ENCODE measurements at regions not wholly inside any gene's neighbourhood (a gene's known extent, or its start where the extent isn't known, plus 50 kb on each side); places are given as distances from the start of the nearest gene placed in this dataset.

GRCh38 chr4:180148737-180149136 is 2094.5 kb upstream of the TENM3 start:
- DNase-seq (ENCODE audit: low spot score) = no peak

DNA sequence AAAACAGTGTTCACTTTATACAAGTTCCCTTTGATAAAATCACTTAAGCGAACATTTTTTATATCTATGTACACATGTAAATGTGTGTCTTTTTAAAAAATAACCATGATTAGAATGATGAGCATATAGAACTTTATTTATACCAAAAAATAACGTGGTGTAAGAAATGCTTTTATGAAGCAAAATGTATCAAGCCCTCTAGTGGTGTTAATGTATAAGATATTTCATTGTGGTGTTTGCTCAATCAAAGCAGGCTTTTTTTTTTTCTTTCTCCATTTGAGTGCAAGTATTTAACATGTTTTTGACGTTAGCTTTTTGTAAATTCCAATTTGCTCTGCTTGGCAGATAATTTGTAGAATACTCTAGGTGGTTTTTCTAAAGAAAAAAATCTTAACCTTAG is 2092.4 kb upstream of the TENM3 start:
- DNase-seq (ENCODE audit: low spot score) = no peak

DNA sequence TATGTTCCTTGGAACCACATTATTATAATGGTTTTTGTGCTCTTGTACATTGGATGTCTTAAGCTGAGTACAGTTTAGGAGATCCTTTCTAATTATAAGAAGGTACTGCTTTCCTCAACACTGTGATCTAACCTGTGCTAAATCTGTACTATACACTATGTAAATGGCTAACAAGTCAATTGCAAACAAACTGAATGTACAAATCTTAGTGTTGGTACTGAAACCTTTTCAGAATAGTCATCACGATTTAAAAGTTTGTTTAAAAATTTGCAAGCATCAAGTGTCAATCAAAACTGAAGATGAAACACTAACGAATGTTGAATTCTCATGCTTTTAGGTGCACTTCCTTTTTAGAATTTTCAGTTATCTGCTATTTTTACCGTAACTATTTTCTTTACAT is 2090.4 kb upstream of the TENM3 start:
- no peak for DNase-seq (ENCODE audit: low spot score)

GRCh38 chr4:180153587-180153986 is 2089.6 kb upstream of the TENM3 start:
- no peak for DNase-seq (ENCODE audit: low spot score)

DNA sequence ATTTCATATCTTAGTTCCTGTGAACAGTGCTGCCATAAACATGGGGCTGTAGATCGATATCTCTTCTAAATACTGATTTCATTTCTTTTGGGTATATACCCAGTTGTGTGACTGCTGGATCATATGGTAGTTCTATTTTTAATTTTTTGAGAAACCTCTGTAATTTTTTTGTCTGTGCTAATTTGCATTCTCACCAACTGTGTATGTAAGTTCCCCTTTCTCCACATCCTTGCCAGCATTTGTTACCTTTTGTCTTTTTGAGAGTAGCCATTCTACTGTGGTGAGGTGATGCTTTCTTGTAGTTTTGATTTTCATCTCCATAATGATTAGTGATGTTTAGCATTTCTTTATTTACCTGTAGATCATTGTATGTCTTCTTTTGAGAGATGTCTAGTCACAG is 2086.5 kb upstream of the TENM3 start:
- no peak for DNase-seq (ENCODE audit: low spot score)

DNA sequence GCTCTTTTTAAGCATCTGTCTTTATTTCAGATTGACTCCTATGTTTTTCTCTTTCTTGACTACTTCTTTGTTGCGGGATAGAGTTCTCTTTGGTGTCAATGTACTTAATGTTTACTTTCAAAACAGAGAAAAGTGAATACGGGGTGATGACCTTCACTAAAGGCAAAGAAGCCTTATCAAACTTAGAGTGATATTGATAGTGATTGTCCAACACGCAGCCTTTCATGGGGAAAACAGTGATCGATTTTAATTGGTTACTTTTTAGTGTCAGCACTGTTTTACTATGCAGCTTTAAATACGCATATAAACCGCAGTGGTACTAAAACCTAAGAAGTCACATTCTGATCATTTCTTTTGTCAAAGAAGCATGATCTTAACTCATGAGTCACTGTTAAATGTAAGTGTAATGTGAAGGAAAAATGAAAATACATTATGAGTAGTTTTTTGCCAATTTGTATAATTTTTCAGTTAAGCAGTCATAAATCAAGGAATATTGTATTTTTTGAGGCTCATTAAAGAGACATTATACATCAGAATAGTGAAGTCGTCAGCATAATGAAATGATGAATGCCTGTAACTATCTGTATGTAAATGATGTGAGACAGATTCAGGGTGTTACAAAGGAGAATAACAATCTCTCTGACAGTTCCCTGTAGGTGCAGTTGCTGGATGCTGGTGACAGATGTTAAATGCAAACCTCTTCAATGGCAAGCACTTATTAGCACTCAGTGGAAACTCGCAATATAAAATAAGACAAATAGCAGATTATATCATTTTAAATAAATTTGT is 2082.8 kb upstream of the TENM3 start:
- no peak for DNase-seq (ENCODE audit: low spot score)

GRCh38 chr4:180164799-180165198 is 2078.4 kb upstream of the TENM3 start:
- DNase-seq (ENCODE audit: low spot score) = no peak

GRCh38 chr4:180169394-180169793 is 2073.8 kb upstream of the TENM3 start:
- no peak for DNase-seq (ENCODE audit: low spot score)

DNA sequence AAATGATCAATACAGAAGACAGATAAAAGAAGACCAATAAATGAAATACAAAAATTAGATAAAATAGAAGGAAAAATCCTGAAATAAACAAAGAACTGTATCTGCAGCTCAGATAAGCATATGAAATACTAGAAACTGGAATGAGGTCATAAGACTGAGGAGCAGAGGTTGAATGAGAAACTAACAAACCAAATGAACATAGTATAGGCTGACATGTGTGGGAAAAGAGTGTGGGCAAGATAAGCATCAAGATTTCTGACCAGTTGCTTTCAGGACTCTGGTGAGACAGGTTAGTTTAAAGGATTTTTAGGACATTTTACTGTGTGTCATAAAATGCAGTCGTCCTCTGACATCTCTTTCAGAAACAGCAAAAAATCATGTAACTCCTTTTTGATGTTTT is 2073.2 kb upstream of the TENM3 start:
- no peak for DNase-seq (ENCODE audit: low spot score)

GRCh38 chr4:180179146-180179545 is 2064.1 kb upstream of the TENM3 start:
- no peak for DNase-seq (ENCODE audit: low spot score)

DNA sequence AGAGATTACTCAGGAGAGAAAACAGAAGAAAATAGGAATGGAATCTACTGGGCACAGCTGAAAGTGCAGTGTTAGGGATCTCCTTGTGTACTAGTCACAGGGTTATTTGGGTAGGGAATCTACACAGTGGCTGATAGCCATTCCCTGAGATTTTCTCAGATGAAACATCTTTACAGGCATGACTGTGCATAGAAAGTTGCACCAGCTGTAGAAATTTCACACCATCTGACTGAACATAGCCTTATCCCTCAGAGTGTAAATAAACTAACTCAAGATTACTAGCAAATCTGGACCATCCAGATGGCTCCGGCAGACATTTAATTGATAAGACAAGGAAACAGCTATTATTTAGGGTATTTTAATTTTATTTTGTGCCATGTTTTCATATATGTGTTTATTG is 2053.5 kb upstream of the TENM3 start:
- DNase-seq (ENCODE audit: low spot score) = no peak

DNA sequence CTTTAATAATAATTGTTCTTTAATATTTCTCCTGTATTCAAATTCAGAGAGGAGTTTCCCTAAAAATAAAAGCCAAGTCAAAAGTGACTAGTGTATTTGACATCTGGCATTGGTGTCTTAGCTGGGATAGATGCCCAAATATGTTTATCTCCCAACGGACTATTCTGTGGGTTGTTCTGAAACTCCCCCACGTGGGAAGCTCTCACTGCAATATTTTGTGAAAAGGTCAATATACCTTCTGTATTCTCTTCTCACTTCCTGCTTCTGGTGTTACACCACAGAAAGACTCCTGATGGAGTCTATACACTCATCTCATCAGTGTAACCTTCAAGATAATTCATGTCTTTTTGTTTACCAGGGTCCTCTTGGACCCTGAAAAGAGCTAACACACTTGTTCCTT is 2052.8 kb upstream of the TENM3 start:
- no peak for DNase-seq (ENCODE audit: low spot score)

- DNase-seq (ENCODE audit: low spot score) = no peak
These were observed 2045.7 kb upstream of the TENM3 start for GRCh38 chr4:180197471-180197870.

DNA sequence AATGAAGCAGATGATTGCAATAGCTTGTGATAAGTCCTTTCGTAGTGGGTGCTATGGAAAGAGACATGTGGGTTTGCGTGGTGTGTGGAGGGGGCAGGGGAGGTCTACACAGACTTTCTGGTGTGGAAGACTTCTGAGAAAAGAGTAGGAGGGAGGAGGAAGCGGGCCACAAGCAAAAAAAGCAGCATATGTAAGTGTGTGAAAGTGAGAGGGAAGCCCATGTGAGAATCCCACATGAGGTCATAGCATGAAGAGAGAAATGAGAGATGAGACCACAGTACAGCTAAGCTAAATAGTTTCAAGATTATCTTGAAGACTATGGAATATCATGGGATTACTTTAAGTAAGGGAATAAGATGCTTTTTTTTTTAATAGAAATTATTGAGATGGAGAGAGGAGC is 2039.9 kb upstream of the TENM3 start:
- no peak for DNase-seq (ENCODE audit: low spot score)

DNA sequence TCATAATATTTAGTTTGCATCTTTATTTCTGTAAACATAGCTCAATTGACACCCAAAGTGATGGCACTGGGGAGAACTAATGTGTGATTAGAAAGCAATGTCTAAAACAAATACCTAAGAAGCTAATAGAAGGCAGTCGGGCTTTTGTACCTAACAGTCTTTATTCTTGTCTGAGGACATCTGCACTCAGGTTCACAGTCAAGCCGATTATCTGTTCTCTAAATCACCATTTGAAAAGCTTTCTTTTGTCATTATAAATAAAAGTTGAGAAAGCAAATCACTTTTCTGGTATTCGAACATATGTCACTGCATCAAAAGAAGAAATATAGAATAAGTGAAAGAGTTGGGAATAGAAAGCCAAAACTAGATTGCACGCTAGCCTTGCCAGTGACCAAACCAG is 2037.9 kb upstream of the TENM3 start:
- DNase-seq (ENCODE audit: low spot score) = no peak

GRCh38 chr4:180207921-180208320 is 2035.3 kb upstream of the TENM3 start:
- DNase-seq (ENCODE audit: low spot score) = no peak

DNA sequence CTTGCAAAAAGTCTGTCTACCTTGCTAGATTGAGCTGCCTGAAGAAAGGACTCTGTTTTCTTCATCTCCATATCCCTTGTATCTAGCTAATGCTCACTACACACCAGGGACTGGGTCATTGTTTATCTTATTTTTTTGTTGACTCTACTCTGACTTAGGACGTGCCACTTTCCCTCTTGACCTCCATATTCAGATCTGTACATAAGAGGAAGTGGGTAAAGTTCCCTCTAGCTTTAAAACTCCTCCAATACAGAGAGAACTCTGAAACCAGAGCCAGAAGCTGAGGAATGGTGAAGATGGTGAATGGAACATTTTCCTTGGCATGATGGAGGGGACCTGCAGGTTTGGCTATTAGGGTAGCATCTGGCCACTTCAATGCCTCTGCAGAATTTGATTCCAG is 2026.1 kb upstream of the TENM3 start:
- DNase-seq (ENCODE audit: low spot score) = no peak

- DNase-seq (ENCODE audit: low spot score) = no peak
These were observed 2024.1 kb upstream of the TENM3 start for GRCh38 chr4:180219080-180219479.

- no peak for DNase-seq (ENCODE audit: low spot score)
These were observed 2017.2 kb upstream of the TENM3 start for GRCh38 chr4:180225977-180226376.

DNA sequence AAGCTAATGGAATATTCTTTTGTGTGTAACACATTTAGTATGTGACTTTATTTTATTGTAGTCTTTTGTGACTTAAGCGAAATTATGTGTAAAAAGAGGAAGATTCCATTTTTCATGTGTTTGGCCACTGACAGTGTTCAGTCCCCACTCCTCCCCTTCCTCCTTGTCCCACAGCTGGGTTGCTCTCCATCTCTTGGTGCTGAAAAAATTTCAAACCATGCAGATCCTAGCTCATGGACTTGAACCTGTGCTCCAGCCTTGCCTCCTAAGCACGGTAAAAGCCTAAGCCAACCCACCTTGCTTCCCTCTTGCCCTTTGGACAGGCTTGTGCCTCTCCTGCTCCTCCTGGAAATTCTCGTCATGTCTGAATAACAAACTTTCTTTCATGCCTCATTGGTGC is 2008.5 kb upstream of the TENM3 start:
- no peak for DNase-seq (ENCODE audit: low spot score)

- no peak for DNase-seq (ENCODE audit: low spot score)
These were observed 2002.5 kb upstream of the TENM3 start for GRCh38 chr4:180240670-180241069.

DNA sequence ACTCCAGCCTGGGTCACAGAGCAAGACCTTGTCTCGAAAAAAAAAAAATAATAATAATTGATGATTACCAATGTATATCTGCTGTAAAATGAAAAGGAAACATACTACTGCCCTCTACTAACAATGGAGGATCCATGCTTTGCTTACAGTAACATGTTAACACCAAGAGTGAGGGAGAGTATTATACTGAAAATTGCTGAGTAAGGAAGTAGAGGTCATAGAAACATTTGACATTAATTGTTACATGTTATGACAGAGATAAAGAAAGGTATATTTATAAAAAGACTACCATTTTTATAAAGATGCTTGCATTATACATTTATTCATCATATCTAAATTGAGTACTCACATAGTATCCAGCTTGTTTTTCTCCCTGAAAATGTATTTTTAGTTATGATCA is 1989.8 kb upstream of the TENM3 start:
- no peak for DNase-seq (ENCODE audit: low spot score)

GRCh38 chr4:180261346-180261745 is 1981.9 kb upstream of the TENM3 start:
- DNase-seq (ENCODE audit: low spot score) = no peak

- DNase-seq (ENCODE audit: low spot score) = no peak
These were observed 1963.1 kb upstream of the TENM3 start for GRCh38 chr4:180280076-180280475.

Measured in left forelimb (tissue), 1 donor.